Stomach smooth muscle (tissue), 2 donors: ENCODE measurements at regions not wholly inside any gene's neighbourhood (a gene's known extent, or its start where the extent isn't known, plus 50 kb on each side); places are given as distances from the start of the nearest gene placed in this dataset.

Experiments
- H3K27ac ChIP-seq: one replicate; pipeline ENCODE4 v1.7.0; 2013; ENCODE audit warnings: mild to moderate bottlenecking, low read length, inconsistent platforms
- H3K27me3 ChIP-seq, 2 donors: one replicate each; pipeline ENCODE4 v1.7.0; 2013; ENCODE audit warnings: low read length in 2 of 2; ENCODE audit not compliant: insufficient read depth in 2 of 2, control insufficient read depth in 1 of 2
- H3K36me3 ChIP-seq, 2 donors: one replicate each; pipeline ENCODE4 v1.7.0; 2013; ENCODE audit warnings: low read length in 2 of 2; ENCODE audit not compliant: control insufficient read depth in 2 of 2, insufficient read depth in 2 of 2
- H3K4me1 ChIP-seq: one replicate; pipeline ENCODE4 v1.7.0; 2013; ENCODE audit warnings: low read length; ENCODE audit not compliant: control insufficient read depth, insufficient read depth
- H3K4me3 ChIP-seq, 2 donors: one replicate each; pipeline ENCODE4 v1.7.0; 2013; ENCODE audit warnings: low read length in 2 of 2
- H3K9ac ChIP-seq, 2 donors: one replicate each; pipeline ENCODE4 v1.7.0; 2013; ENCODE audit warnings: low read length in 2 of 2, mild to moderate bottlenecking in 1 of 2
- H3K9me3 ChIP-seq, 2 donors: one replicate each; pipeline ENCODE4 v1.7.0; 2013; ENCODE audit warnings: low read length in 2 of 2; ENCODE audit not compliant: control insufficient read depth in 2 of 2
- donor health status: healthy.
- donor health status: Pancreatic carcinoma.

DNA sequence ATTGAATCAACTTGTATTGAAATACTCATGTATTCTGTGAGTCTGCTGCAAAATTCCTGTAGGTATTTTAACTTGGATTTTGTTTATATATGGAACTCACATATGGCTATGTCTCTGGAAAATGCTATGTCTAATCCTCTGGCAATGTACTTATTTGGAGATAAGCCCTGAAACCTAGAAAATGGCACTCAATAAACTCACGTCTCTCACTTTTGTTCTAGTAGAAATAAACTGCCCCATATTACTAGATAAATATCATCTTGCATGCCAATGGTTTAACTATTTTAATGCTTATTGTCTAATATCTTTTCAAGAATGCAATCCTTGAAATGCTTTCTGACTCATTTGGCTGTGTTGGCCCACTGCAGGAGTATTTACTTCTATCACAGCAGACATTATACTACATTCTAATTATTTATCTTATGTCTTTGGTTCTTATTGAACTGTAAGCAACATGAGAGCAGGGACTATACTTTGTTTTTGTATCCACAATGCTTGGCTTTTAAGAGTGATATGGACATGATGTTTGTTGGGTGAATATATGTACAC is 292.2 kb upstream of the RSPO3 start:
- H3K4me3 ChIP-seq = no peak overlapping the region
- H3K9ac ChIP-seq = no peak overlapping the region
- no peaks in the 10 kb centered on the region for H3K4me1 ChIP-seq
- H3K36me3 ChIP-seq = no peaks in the 10 kb centered on the region
- H3K9me3 ChIP-seq = no peaks in the 10 kb centered on the region
- no peak overlapping the region for H3K27ac ChIP-seq
- H3K27me3 ChIP-seq = no peaks in the 10 kb centered on the region

DNA sequence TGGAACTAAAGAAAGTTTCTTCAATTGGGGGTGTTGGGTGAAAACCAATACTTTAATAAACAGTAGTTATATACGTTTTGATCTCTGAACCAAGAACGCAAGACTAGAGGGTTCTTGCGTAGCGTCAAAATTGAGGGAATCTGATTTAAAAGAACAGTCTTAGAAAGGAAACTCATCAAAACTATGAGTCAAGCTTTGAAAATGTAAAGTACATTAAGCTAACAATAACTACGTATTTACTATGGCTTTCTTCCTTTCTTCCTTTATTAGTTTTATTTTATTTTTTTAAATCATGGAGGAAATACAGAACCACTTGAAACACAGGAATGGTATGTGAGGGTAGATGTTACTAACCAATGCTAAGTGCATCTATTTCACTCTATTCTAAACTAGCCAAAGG is 287.0 kb upstream of the RSPO3 start:
- Histone ChIP-seq H3K27me3 (no peaks in the 10 kb centered on the region), H3K9me3 (no peaks in the 10 kb centered on the region), H3K27ac (no peak overlapping the region), H3K9ac (no peak overlapping the region), H3K36me3 (no peaks in the 10 kb centered on the region), H3K4me3 (no peak overlapping the region), H3K4me1 (no peaks in the 10 kb centered on the region)

DNA sequence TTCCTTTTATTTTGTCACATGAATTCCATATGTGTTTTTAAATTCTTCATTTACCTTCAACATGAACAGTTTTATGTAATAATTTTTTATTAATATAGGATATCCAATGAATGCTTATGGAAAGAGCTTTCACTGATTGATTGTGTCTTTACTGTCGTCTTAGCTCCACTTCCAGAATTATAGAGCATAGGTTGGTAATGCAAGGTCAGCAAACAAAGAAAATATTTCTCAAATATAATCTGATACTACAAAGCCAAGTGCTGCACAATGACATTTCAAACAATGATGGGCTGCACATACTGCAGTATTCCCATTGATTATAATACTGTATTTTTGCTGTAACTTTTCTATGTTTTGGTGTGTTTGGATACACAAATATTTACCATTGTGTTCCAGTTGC is 275.7 kb upstream of the RSPO3 start:
- H3K9me3 ChIP-seq = no peaks in the 10 kb centered on the region
- no peaks in the 10 kb centered on the region for H3K27me3 ChIP-seq
- H3K4me1 ChIP-seq = no peaks in the 10 kb centered on the region
- no peak overlapping the region for H3K27ac ChIP-seq
- no peaks in the 10 kb centered on the region for H3K36me3 ChIP-seq
- H3K4me3 ChIP-seq = no peak overlapping the region
- no peak overlapping the region for H3K9ac ChIP-seq

DNA sequence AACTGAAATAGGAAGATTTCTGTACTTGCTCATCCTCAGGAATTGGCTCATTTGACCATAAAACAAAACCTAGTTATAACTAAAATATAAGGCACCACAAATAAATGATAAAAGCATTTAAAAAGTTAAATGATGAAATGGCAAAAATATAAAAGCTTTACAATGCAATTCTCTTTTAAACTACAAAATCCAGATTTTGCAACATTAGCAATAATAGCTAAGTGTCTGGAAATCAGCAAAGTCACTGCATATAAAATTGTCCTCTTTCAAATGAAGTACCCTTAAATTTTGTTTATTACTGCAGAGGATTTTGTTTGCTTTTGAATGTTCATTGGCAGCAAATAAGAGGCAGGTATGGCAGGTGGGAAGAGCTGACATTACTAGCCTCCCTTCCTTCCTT is 270.4 kb upstream of the RSPO3 start:
- no peak overlapping the region for H3K9ac ChIP-seq
- H3K27me3 ChIP-seq = no peaks in the 10 kb centered on the region
- H3K36me3 ChIP-seq = no peaks in the 10 kb centered on the region
- H3K27ac ChIP-seq = no peak overlapping the region
- no peaks in the 10 kb centered on the region for H3K4me1 ChIP-seq
- H3K4me3 ChIP-seq = no peak overlapping the region
- no peaks in the 10 kb centered on the region for H3K9me3 ChIP-seq

DNA sequence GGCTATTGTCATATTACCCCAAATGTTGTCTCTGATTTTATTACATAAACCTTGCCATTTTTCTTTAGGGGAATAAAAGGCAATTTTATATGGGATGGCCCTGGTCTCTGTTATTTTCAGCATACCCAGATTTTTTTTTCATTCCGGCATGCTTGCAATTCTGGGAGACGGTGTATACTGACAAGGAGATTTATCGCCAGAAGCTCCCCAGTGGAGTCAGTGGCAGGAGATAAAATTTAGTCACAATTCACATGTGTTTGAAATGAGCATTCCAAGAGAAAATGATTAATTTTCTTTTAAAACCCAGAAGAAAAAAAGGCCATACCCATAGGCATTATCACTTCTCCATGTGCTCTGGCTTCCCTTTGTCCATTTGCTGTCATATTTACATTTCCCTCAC is 250.8 kb upstream of the RSPO3 start:
- H3K4me1 ChIP-seq = no peaks in the 10 kb centered on the region
- H3K4me3 ChIP-seq = no peak overlapping the region
- no peaks in the 10 kb centered on the region for H3K9me3 ChIP-seq
- H3K36me3 ChIP-seq = no peaks in the 10 kb centered on the region
- H3K9ac ChIP-seq = no peak overlapping the region
- no peak overlapping the region for H3K27ac ChIP-seq
- H3K27me3 ChIP-seq = no peaks in the 10 kb centered on the region

DNA sequence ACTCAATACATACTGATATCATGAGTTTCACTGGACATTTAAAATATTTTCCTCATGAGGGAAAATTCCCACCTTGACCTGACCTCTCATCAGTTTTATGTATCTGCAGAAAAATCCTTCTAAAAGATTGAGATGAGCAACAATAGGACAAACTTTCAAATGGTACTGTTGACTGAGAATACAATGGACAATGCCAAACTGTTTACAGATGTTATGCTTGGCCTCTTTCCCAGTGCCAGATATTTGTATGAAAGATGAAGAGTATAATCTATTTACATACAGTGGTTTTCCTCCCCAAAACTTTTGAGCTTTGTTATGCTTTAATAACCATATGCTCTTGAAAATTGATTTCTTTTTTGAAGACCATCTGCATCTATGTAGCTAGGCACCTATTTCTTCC is 245.1 kb upstream of the RSPO3 start:
- Histone ChIP-seq H3K36me3 (no peaks in the 10 kb centered on the region), H3K27me3 (no peaks in the 10 kb centered on the region), H3K9me3 (no peaks in the 10 kb centered on the region), H3K27ac (no peak overlapping the region), H3K4me3 (no peak overlapping the region), H3K4me1 (no peaks in the 10 kb centered on the region), H3K9ac (no peak overlapping the region)

DNA sequence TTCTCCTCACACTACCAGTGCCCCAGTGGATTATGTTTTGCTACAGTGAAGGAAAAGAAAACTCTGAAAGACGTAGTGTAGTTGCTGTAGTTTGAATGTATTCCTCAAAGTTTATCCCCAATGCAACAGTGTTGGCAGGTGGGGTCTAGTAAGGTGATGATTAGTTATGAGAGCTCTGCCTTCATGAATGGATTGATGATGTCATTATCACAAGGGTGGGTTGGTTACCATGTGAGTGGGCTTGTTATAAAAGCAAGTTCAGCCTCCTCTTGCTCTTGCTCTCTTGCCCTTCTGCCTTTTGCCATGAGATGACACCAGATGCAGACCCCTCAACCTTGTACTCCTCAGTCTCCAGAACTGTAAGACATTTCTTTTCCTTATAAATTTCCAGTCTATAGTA is 244.7 kb upstream of the RSPO3 start:
- no peak overlapping the region for H3K27ac ChIP-seq
- H3K9ac ChIP-seq = no peak overlapping the region
- no peak overlapping the region for H3K4me3 ChIP-seq
- H3K4me1 ChIP-seq = no peaks in the 10 kb centered on the region
- no peaks in the 10 kb centered on the region for H3K36me3 ChIP-seq
- no peaks in the 10 kb centered on the region for H3K9me3 ChIP-seq
- H3K27me3 ChIP-seq = no peaks in the 10 kb centered on the region

DNA sequence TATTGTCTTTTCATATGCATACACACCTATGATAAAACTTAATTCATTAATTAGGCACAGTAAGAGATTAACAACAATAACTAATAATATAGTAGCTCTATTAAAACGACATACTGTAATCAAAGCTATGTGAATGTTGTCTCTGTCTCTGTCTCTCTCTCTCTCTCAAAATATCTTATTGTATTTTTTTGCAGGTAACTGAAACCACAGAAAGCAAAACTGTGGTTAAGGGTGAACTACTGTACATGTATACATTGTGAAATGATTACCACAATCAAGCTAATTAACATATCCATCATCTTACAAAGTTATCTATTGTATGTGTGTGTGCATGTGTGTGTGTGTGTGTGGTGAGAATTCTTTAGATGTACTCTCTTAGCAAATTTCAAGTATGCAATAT is 242.0 kb upstream of the RSPO3 start:
- H3K27ac ChIP-seq = no peak overlapping the region
- H3K9me3 ChIP-seq = no peaks in the 10 kb centered on the region
- H3K9ac ChIP-seq = no peak overlapping the region
- H3K27me3 ChIP-seq = no peaks in the 10 kb centered on the region
- no peaks in the 10 kb centered on the region for H3K36me3 ChIP-seq
- no peak overlapping the region for H3K4me3 ChIP-seq
- no peaks in the 10 kb centered on the region for H3K4me1 ChIP-seq

DNA sequence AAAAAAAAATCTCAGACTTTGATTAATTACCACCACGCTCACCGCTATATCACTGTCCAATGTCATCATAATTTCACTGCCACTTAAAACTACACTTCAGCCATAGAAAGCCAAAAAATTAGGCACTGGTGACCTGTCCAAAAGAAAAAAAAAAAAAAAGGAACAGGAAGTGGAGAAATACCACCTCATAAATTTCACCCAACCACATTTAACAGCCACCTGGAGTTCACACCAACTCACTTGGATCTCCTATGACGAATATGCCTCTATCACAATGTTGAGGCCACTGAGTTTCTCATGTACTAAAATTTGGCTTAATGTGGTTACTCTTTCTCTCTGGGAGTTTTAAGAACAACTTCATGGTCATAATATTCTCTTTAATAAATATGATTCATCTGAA is 237.5 kb upstream of the RSPO3 start:
- no peak overlapping the region for H3K4me3 ChIP-seq
- H3K9me3 ChIP-seq = no peaks in the 10 kb centered on the region
- H3K27ac ChIP-seq = no peak overlapping the region
- H3K9ac ChIP-seq = no peak overlapping the region
- no peaks in the 10 kb centered on the region for H3K4me1 ChIP-seq
- H3K36me3 ChIP-seq = no peaks in the 10 kb centered on the region
- no peaks in the 10 kb centered on the region for H3K27me3 ChIP-seq

DNA sequence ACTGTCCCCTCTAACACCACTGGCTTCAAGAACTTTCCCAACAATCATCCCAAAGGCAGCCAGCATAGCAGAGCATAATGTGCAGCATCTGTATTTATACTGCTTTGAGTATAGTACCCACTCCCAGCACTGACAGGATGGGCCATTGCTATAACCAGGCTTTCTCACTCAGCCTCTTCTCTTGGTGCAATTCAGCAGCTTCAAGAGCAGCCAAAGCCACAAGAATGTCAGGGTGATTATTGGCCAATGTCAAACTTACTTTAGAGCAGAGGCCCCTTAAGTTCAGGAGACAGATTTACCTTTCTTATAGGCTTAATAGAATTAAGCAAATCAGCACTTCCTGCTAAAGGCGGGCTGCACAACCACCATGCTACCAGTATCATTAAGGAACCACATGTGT is 232.4 kb upstream of the RSPO3 start:
- H3K4me3 ChIP-seq = no peak overlapping the region
- H3K9ac ChIP-seq = no peak overlapping the region
- H3K4me1 ChIP-seq = no peaks in the 10 kb centered on the region
- H3K36me3 ChIP-seq = no peaks in the 10 kb centered on the region
- no peaks in the 10 kb centered on the region for H3K27me3 ChIP-seq
- H3K27ac ChIP-seq = no peak overlapping the region
- H3K9me3 ChIP-seq = no peaks in the 10 kb centered on the region

DNA sequence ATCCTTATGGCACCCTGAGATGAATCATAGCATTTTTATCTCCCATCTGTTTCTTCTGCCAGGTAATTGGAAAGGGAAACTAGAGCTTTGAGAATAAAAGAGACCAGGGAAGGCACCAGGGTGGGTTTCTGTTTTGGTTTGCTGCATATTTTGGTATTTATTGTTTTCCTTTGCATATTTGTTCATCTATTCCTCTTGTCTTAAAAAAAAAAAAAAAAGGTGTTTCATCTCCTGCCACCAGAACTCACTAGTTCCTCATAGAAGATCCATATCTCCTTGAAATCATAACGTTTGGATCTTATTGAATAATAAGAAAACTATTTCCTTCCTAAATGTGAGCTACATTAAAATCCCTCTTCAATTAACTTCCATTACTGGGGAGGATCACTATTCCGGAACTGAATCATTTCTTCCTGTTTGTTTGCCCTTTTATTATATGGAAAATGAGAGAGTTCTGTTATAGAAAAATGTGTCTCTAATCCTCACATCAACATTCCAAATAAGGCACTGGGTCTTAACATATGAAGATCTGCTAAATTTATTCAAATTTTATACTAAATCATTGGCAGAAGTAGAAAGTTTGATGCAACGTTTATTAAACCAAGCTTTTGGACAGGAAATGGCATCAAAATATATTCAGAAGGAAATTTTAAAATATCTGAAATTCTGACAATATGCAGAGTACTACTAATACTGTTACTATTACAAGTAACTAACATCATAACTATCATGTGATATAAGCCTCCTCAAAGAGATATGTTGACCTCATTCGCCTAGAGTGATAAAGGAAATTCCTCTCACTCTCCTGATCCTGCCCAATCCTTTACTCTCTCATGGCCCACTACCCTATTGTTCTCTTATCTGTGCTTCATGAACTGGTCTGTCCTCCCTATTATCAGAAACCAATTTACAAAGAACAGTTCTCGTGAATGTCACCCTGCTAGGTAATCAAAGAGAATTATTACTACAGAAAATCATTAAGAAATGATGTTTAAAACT is 229.4 kb upstream of the RSPO3 start:
- Histone ChIP-seq H3K4me3 (no peak overlapping the region), H3K36me3 (no peaks in the 10 kb centered on the region), H3K4me1 (no peaks in the 10 kb centered on the region), H3K9ac (no peak overlapping the region), H3K27me3 (no peaks in the 10 kb centered on the region), H3K27ac (no peak overlapping the region), H3K9me3 (no peaks in the 10 kb centered on the region)
